Endothelial cell (in vitro differentiated cells): ENCODE measurements at regions not wholly inside any gene's neighbourhood (a gene's known extent, or its start where the extent isn't known, plus 50 kb on each side); places are given as distances from the start of the nearest gene placed in this dataset.

ENCODE experiments used
- DNase-seq: peaks from one replicate; pipeline ENCODE4 v3.0.0; 2021; ENCODE audit warnings: low spot score
- H3K27ac Mint-ChIP-seq: one replicate; pipeline ENCODE4 v1.8.0; 2021; ENCODE audit warnings: mixed read lengths, inconsistent platforms; ENCODE audit not compliant: unreplicated experiment
- H3K27me3 Mint-ChIP-seq: one replicate; pipeline ENCODE4 v1.8.0; 2021; ENCODE audit warnings: mild to moderate bottlenecking, moderate library complexity, mixed read lengths, inconsistent platforms; ENCODE audit not compliant: unreplicated experiment
- H3K36me3 Mint-ChIP-seq: one replicate; pipeline ENCODE4 v1.8.0; 2021; ENCODE audit warnings: mild to moderate bottlenecking, low read depth, mixed read lengths, inconsistent platforms; ENCODE audit not compliant: unreplicated experiment
- H3K4me1 Mint-ChIP-seq: one replicate; pipeline ENCODE4 v1.8.0; 2021; ENCODE audit warnings: mild to moderate bottlenecking, mixed read lengths, inconsistent platforms; ENCODE audit not compliant: unreplicated experiment
- H3K4me3 Mint-ChIP-seq: one replicate; pipeline ENCODE4 v1.8.0; 2021; ENCODE audit warnings: mild to moderate bottlenecking, mixed read lengths, inconsistent platforms; ENCODE audit not compliant: unreplicated experiment
- H3K9me3 Mint-ChIP-seq: one replicate; pipeline ENCODE4 v1.8.0; 2021; ENCODE audit warnings: mixed read lengths, inconsistent platforms; ENCODE audit not compliant: unreplicated experiment
- CTCF ChIP-seq: fragments of 200-600 bp; sonication (generic); IDR thresholded peaks from one replicate; pipeline ENCODE4 v1.5.0; 2021; ENCODE audit warnings: antibody characterized with exemption; ENCODE audit not compliant: unreplicated experiment

- DNase-seq, result no peak
- Mint-ChIP-seq H3K27ac (no peak overlapping the region), H3K27me3 (no peaks in the 10 kb centered on the region), H3K9me3 (no peaks in the 10 kb centered on the region), H3K4me1 (no peaks in the 10 kb centered on the region), H3K36me3 (no peaks in the 10 kb centered on the region), H3K4me3 (no peak overlapping the region)
- no peak for TF ChIP-seq CTCF
These were observed 700.3 kb downstream of the TNS3 start for GRCh38 chr7:46881507-46882127.

- DNase-seq, result no peak
- TF ChIP-seq CTCF, result no peak
- Mint-ChIP-seq H3K4me1 (no peaks in the 10 kb centered on the region), H3K36me3 (no peaks in the 10 kb centered on the region), H3K27me3 (no peaks in the 10 kb centered on the region), H3K27ac (no peak overlapping the region), H3K4me3 (no peak overlapping the region), H3K9me3 (no peaks in the 10 kb centered on the region)
These were observed 701.3 kb downstream of the TNS3 start for GRCh38 chr7:46880508-46881196.

- Mint-ChIP-seq H3K27me3 (no peaks in the 10 kb centered on the region), H3K9me3 (no peaks in the 10 kb centered on the region), H3K4me1 (no peaks in the 10 kb centered on the region), H3K36me3 (no peaks in the 10 kb centered on the region), H3K27ac (no peak overlapping the region), H3K4me3 (no peak overlapping the region)
- DNase-seq, result no peak
- no peak for TF ChIP-seq CTCF
These were observed 702.1 kb downstream of the TNS3 start for GRCh38 chr7:46879783-46880182.

GRCh38 chr7:46871516-46871915 lies 710.4 kb downstream of the TNS3 start:
- no peaks in the 10 kb centered on the region for H3K4me1 Mint-ChIP-seq

More at GRCh38 chr7:46871516-46871915, 710.4 kb downstream of the TNS3 start:
- no peaks in the 10 kb centered on the region for H3K27me3 Mint-ChIP-seq
- DNase-seq, result no peak
- no peak for TF ChIP-seq CTCF
- no peak overlapping the region for H3K27ac Mint-ChIP-seq
- no peak overlapping the region for H3K4me3 Mint-ChIP-seq
- H3K36me3 Mint-ChIP-seq, result no peaks in the 10 kb centered on the region
- no peaks in the 10 kb centered on the region for H3K9me3 Mint-ChIP-seq
